ENCODE measurements at regions not wholly inside any gene's neighbourhood (a gene's known extent, or its start where the extent isn't known, plus 50 kb on each side); places are given as distances from the start of the nearest gene placed in this dataset.

DNA sequence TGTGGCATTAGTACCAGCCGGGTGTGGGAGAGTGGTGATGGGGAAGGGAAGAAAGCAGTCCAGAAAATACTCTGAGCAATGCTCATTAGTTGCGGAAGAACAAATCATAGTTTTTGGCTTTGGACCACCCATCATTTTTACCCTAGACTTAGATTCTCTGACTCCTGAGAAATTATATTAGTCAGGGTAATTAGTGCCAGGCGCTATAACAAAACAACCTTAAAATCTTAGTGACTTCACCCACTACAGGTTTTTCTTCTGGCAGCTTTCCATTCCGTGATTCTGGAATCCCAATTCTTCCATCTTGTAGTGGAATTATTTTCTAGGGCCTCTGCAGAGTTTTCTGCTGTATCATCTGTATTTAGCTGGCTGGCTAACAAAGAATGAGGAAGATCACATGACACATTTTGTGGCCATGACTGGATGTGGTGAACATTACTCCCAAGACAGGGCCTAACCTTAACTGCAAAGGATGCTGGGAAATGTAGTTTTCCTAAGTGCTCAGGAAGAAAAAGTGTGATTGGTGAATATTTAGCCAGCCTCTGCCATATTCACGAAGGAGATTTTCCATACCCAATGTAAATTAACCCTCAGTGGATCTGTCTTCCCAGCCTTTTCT, 373.0 kb upstream of the MEF2C start:
- no peak overlapping the region for H3K4me3 Mint-ChIP-seq
- H3K4me1 Mint-ChIP-seq, result no peaks in the 10 kb centered on the region
- DNase-seq, result no peak
- H3K27me3 Mint-ChIP-seq, result no peaks in the 10 kb centered on the region
- no peak overlapping the region for H3K27ac Mint-ChIP-seq
- H3K36me3 Mint-ChIP-seq (ENCODE audit: low read depth), result no peaks in the 10 kb centered on the region
- ChIA-PET POLR2A (no interaction called here), CTCF (no interaction called here)
- no peaks in the 10 kb centered on the region for H3K9me3 Mint-ChIP-seq

- H3K36me3 Mint-ChIP-seq (ENCODE audit: low read depth), result no peaks in the 10 kb centered on the region
- no peak for DNase-seq
- ChIA-PET POLR2A (no interaction called here), CTCF (no interaction called here)
- no peaks in the 10 kb centered on the region for H3K27me3 Mint-ChIP-seq
- H3K4me3 Mint-ChIP-seq, result no peak overlapping the region
- no peaks in the 10 kb centered on the region for H3K9me3 Mint-ChIP-seq
- H3K4me1 Mint-ChIP-seq, result no peaks in the 10 kb centered on the region
- H3K27ac Mint-ChIP-seq, result no peak overlapping the region
Measured at GRCh38 chr5:89253666-89254352, 370.8 kb upstream of the MEF2C start.

DNA sequence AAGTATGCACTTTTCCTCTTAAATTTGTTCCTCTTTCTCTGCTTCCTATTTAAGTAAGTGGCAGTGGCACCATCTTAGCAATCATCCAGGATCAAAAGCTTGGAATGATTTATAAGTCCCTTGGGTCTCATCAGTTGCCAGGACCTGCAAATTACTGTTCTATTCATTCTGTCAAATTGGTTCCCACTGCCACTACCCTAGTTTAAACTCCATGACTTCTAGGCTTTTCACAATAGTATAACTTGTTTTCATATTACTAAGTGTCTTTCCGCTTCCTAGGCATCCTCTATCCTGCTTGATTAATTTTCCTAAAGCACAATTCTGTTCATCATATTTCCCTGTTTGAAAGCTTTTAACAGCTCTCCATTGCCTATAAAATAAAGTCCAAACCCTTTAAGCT, 363.9 kb upstream of the MEF2C start:
- no peaks in the 10 kb centered on the region for H3K27me3 Mint-ChIP-seq
- DNase-seq, result no peak
- ChIA-PET CTCF (no interaction called here), POLR2A (no interaction called here)
- no peak overlapping the region for H3K4me3 Mint-ChIP-seq
- no peaks in the 10 kb centered on the region for H3K9me3 Mint-ChIP-seq
- no peak overlapping the region for H3K27ac Mint-ChIP-seq
- no peaks in the 10 kb centered on the region for H3K36me3 Mint-ChIP-seq (ENCODE audit: low read depth)
- no peaks in the 10 kb centered on the region for H3K4me1 Mint-ChIP-seq

DNA sequence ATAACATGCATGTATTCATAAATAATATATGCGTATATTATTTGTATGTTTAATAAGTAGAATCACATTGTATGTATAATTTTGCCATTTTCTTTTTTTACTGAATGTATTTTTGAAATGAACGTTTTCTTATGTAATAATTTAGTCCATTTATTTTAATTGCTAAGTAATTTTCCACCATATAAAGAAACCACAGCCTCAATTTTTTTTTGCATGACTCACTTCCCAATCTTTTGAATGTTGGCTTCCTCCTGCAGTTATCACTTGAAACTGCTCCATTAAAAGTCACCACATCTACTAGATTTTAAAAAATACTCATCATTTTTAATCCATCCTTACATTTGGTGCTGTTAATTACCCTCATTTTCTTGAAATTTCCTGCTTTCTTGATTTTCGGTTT, 363.3 kb upstream of the MEF2C start:
- Mint-ChIP-seq H3K27me3 (no peaks in the 10 kb centered on the region), H3K9me3 (no peaks in the 10 kb centered on the region), H3K27ac (no peak overlapping the region), H3K36me3 (ENCODE audit: low read depth) (no peaks in the 10 kb centered on the region), H3K4me1 (no peaks in the 10 kb centered on the region), H3K4me3 (no peak overlapping the region)
- POLR2A ChIA-PET, result no interaction called here
- DNase-seq, result no peak
- CTCF ChIA-PET, result no interaction called here

DNA sequence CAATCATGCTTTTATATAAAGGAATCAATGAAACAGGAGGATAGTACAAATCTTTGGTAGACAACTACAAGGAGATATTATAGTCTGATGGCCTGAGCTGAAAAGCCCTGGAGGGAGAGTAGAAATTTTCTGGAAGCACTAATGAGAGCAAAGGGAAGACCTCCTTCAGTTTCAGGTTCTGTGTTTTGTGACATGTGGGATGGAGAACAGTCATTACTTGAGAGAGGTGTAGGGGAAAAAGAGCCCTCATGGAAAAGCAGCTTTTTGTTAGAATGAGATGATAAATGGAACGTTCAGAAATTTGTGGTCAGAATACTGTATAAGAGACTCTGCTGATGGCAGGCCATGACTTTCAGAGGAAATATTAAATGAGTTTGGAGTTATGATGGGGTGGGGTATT, 360.6 kb upstream of the MEF2C start:
- H3K27me3 Mint-ChIP-seq, result peaks cover 1% of the 10 kb centered on the region
- no peak for DNase-seq
- POLR2A ChIA-PET, result no interaction called here
- H3K4me3 Mint-ChIP-seq, result no peak overlapping the region
- H3K27ac Mint-ChIP-seq, result no peak overlapping the region
- H3K9me3 Mint-ChIP-seq, result no peaks in the 10 kb centered on the region
- no peaks in the 10 kb centered on the region for H3K4me1 Mint-ChIP-seq
- H3K36me3 Mint-ChIP-seq (ENCODE audit: low read depth), result no peaks in the 10 kb centered on the region
- CTCF ChIA-PET, result no interaction called here

DNA sequence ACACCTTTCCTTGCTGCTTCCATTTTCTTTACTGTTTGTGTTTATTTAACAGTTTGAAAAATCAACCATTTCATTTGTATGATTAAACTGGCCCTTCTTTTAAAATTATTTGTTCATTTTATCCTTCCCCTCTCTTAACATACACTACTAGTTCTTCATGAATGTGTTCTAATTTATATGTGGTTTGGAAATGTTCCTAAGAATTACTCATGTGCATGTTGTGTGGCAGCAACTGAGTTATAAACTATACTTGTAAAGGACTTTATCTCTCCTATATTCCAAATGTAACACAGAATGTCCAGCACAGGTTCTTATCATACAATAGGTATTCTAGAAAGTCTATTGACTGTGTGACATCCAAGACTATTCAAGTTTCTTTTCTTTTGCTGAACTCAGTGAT, 358.2 kb upstream of the MEF2C start:
- no peak for DNase-seq
- H3K4me1 Mint-ChIP-seq, result no peaks in the 10 kb centered on the region
- ChIA-PET POLR2A (no interaction called here), CTCF (no interaction called here)
- H3K36me3 Mint-ChIP-seq (ENCODE audit: low read depth), result no peaks in the 10 kb centered on the region
- H3K27ac Mint-ChIP-seq, result no peak overlapping the region
- peaks cover 1% of the 10 kb centered on the region for H3K27me3 Mint-ChIP-seq
- H3K9me3 Mint-ChIP-seq, result no peaks in the 10 kb centered on the region
- no peak overlapping the region for H3K4me3 Mint-ChIP-seq

DNA sequence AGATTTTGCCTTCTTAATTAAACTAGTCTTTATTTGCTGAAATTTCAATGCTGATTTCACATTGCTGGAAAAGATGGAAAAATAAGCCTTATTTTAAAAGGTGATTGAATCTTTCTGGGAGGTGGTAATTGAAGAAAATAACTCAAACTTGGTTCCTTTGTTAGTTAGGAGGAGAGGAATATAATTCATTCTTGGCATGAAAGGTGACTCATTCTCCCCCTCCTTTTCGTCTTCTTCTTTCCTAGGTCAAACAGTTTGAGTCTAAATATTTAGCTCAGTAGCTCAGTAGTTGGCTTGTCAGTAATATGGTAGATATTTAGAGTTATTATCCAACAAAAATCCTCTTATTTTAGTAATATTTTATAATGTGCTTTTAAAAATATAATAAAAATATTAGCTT, 353.9 kb upstream of the MEF2C start:
- Mint-ChIP-seq H3K36me3 (ENCODE audit: low read depth) (no peaks in the 10 kb centered on the region), H3K9me3 (no peaks in the 10 kb centered on the region), H3K27ac (no peak overlapping the region), H3K4me1 (no peaks in the 10 kb centered on the region), H3K4me3 (no peak overlapping the region), H3K27me3 (peaks cover 1% of the 10 kb centered on the region)
- ChIA-PET CTCF (no interaction called here), POLR2A (no interaction called here)
- no peak for DNase-seq

- Mint-ChIP-seq H3K27ac (no peak overlapping the region), H3K36me3 (ENCODE audit: low read depth) (no peaks in the 10 kb centered on the region), H3K4me1 (no peaks in the 10 kb centered on the region), H3K4me3 (no peak overlapping the region), H3K9me3 (no peaks in the 10 kb centered on the region), H3K27me3 (no peaks in the 10 kb centered on the region)
- ChIA-PET POLR2A (no interaction called here), CTCF (no interaction called here)
- no peak for DNase-seq
Measured at GRCh38 chr5:89233462-89233861, 350.5 kb upstream of the MEF2C start.

GRCh38 chr5:89232139-89232603, 349.2 kb upstream of the MEF2C start:
- no peaks in the 10 kb centered on the region for H3K4me1 Mint-ChIP-seq
- POLR2A ChIA-PET, result no interaction called here
- no peak overlapping the region for H3K4me3 Mint-ChIP-seq
- H3K27ac Mint-ChIP-seq, result no peak overlapping the region
- H3K9me3 Mint-ChIP-seq, result no peaks in the 10 kb centered on the region
- CTCF ChIA-PET, result no interaction called here
- no peaks in the 10 kb centered on the region for H3K27me3 Mint-ChIP-seq
- no peaks in the 10 kb centered on the region for H3K36me3 Mint-ChIP-seq (ENCODE audit: low read depth)
- DNase-seq, result no peak

GRCh38 chr5:89230178-89230577, 347.2 kb upstream of the MEF2C start:
- H3K27ac Mint-ChIP-seq, result no peak overlapping the region
- CTCF ChIA-PET, result no interaction called here
- H3K9me3 Mint-ChIP-seq, result peaks cover 2% of the 10 kb centered on the region
- H3K4me3 Mint-ChIP-seq, result no peak overlapping the region
- H3K27me3 Mint-ChIP-seq, result no peaks in the 10 kb centered on the region
- no peaks in the 10 kb centered on the region for H3K4me1 Mint-ChIP-seq
- POLR2A ChIA-PET, result no interaction called here
- H3K36me3 Mint-ChIP-seq (ENCODE audit: low read depth), result no peaks in the 10 kb centered on the region
- DNase-seq, result no peak

DNA sequence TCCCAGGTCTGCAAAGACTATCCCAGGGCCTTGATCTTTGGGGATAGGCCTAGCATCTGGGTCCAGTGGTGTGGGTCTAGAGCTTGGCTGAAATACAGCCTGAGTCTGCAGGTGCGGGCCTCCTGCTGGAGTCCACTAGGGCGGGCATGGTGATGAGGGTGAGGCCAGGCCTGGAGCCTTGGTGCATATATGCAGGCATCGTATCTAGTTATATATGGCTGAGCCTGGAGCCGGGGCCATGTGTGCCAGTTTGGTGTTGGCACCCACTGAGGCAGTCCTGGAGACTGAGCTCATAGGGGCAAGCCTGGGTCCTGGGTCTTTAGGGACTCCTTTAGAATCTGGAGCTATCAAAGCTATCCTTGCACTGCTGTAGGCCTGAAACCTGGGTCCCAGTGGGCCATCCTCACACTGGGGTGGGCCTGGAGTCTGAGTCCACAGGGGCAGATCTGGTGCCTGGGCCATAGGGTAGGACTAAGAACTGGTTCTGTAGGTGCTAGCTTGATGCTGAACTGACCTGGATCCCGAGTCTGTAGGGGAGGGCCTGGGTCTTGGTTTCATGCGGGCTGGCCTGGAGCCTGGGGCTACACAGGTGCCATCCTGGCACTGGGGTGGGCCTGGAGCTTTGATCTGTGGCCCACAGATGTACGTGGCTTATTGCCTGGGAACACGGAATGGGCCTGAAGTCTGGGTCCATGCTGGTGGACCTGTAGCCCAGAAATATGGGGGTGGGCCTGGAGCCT, 346.5 kb upstream of the MEF2C start:
- no peak for DNase-seq
- POLR2A ChIA-PET, result no interaction called here
- Mint-ChIP-seq H3K27ac (no peak overlapping the region), H3K27me3 (no peaks in the 10 kb centered on the region), H3K4me1 (no peaks in the 10 kb centered on the region), H3K36me3 (ENCODE audit: low read depth) (no peaks in the 10 kb centered on the region), H3K4me3 (no peak overlapping the region), H3K9me3 (peaks cover 2% of the 10 kb centered on the region)
- CTCF ChIA-PET, result no interaction called here

DNA sequence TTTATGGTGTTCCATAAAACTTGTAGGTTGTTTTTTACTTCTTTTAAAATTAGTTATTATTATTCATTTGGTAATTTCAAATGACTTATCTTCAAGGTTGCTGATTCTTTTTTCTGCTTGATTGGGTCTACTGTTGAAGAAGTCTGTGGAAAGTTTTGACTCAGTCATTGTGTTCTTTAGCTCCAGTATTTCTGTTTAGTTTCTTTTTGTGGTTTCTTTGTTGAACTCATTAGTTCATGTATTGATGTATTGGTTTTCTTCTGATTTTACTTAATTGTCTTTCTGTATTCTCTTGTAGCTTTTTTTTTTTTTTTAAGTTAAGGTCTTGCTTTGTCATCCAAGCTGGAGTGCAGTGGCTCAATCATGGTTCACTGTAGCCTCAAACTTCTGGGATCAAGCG, 345.4 kb upstream of the MEF2C start:
- Mint-ChIP-seq H3K4me3 (no peak overlapping the region), H3K27me3 (no peaks in the 10 kb centered on the region), H3K27ac (no peak overlapping the region), H3K4me1 (no peaks in the 10 kb centered on the region), H3K36me3 (ENCODE audit: low read depth) (no peaks in the 10 kb centered on the region), H3K9me3 (peaks cover 2% of the 10 kb centered on the region)
- CTCF ChIA-PET, result no interaction called here
- POLR2A ChIA-PET, result interaction anchor here (0.7 kb wide), 1 partner anchor 1454 kb away, joined by 4 read pairs; no protein-coding TSS in a partner anchor
- no peak for DNase-seq

GRCh38 chr5:89218364-89218763, 335.4 kb upstream of the MEF2C start:
- no peak for DNase-seq
- Mint-ChIP-seq H3K9me3 (no peaks in the 10 kb centered on the region), H3K4me1 (no peaks in the 10 kb centered on the region), H3K4me3 (no peak overlapping the region), H3K27me3 (no peaks in the 10 kb centered on the region), H3K36me3 (ENCODE audit: low read depth) (no peaks in the 10 kb centered on the region), H3K27ac (no peak overlapping the region)
- ChIA-PET CTCF (no interaction called here), POLR2A (no interaction called here)

DNA sequence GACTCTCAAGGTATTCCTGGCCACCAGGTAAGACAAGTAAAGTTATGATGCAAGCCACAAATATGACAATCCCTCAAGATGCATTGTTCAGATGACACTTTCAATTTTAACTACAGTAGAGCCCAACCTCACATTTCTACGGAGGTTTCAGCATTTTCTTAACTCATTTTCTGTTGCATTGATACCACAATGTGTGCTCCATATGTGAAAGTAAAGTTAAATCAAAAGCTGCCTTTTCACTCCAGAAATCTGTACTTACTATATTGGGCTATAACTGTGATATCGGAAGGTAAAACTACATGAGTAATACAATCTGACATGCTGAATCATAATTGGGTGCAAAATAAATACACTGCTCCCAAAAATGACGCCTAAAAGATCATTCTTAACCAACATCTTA, 333.6 kb upstream of the MEF2C start:
- Mint-ChIP-seq H3K4me3 (no peak overlapping the region), H3K27ac (no peak overlapping the region), H3K27me3 (no peaks in the 10 kb centered on the region), H3K4me1 (no peaks in the 10 kb centered on the region), H3K9me3 (no peaks in the 10 kb centered on the region), H3K36me3 (ENCODE audit: low read depth) (no peaks in the 10 kb centered on the region)
- POLR2A ChIA-PET, result no interaction called here
- DNase-seq, result no peak
- CTCF ChIA-PET, result no interaction called here
